Inflammatory macrophage treated with lipopolysaccharide for 1 hour (primary cell): ENCODE measurements at regions not wholly inside any gene's neighbourhood (a gene's known extent, or its start where the extent isn't known, plus 50 kb on each side); places are given as distances from the start of the nearest gene placed in this dataset.

ENCODE experiments used
- DNase-seq, 2 donors: peaks; one replicate each; pipeline ENCODE4 v3.0.0-alpha.2; 2020 to 2022

GRCh38 chr14:104431929-104432541 is 147.5 kb upstream of the C14orf180 start:
- no peak for DNase-seq

GRCh38 chr14:104432611-104433231 is 146.8 kb upstream of the C14orf180 start:
- no peak for DNase-seq

GRCh38 chr14:104433401-104434213 is 146.0 kb upstream of the C14orf180 start:
- no peak for DNase-seq

GRCh38 chr14:104434214-104435076 is 145.1 kb upstream of the C14orf180 start:
- DNase-seq = no peak

- DNase-seq = no peak
These were observed 144.2 kb upstream of the C14orf180 start for GRCh38 chr14:104435147-104436046.

- peak in 1 of 2 donors; percentile 5 for DNase-seq
These were observed 143.4 kb upstream of the C14orf180 start for GRCh38 chr14:104436047-104436591.

- DNase-seq = no peak
These were observed 142.5 kb upstream of the C14orf180 start for GRCh38 chr14:104436741-104437701.

GRCh38 chr14:104437703-104438102 is 141.9 kb upstream of the C14orf180 start:
- no peak for DNase-seq

- DNase-seq = no peak
These were observed 141.2 kb upstream of the C14orf180 start for GRCh38 chr14:104438166-104438887.

- DNase-seq = no peak
These were observed 139.9 kb upstream of the C14orf180 start for GRCh38 chr14:104439625-104440024.

- DNase-seq = no peak
These were observed 139.1 kb upstream of the C14orf180 start for GRCh38 chr14:104440297-104440956.

- no peak for DNase-seq
These were observed 138.1 kb upstream of the C14orf180 start for GRCh38 chr14:104441275-104442106.

GRCh38 chr14:104442107-104442551 is 137.4 kb upstream of the C14orf180 start:
- DNase-seq = no peak

GRCh38 chr14:104442631-104443390 is 136.8 kb upstream of the C14orf180 start:
- DNase-seq = no peak

- DNase-seq = no peak
These were observed 136.0 kb upstream of the C14orf180 start for GRCh38 chr14:104443391-104444158.
